ENCODE measurements at regions not wholly inside any gene's neighbourhood (a gene's known extent, or its start where the extent isn't known, plus 50 kb on each side); places are given as distances from the start of the nearest gene placed in this dataset.

- DNase-seq (ENCODE audit: low spot score) (no peak), ATAC-seq (ENCODE audit: low read depth) (no peak)
- TF ChIP-seq CTCF (IDR thresholded peaks at IDR 0.05; ENCODE audit: poor library complexity, severe bottlenecking), result no peak
Observed at GRCh38 chr9:106769331-106769730, 93.6 kb upstream of the ZNF462 start.

GRCh38 chr9:106771608-106772007 is 91.4 kb upstream of the ZNF462 start:
- no peaks in the 10 kb centered on the region for H3K27me3 ChIP-seq (ENCODE audit: insufficient read depth, poor library complexity, severe bottlenecking)
- peaks cover 16% of the 10 kb centered on the region for H3K4me1 ChIP-seq (ENCODE audit: insufficient read depth, poor library complexity, severe bottlenecking)
- ATAC-seq (ENCODE audit: low read depth) (no peak), DNase-seq (ENCODE audit: low spot score) (no peak)
- H3K27ac ChIP-seq (ENCODE audit: poor library complexity, severe bottlenecking), result no peak overlapping the region
- no peaks in the 10 kb centered on the region for H3K36me3 ChIP-seq (ENCODE audit: low read depth)
- H3K9me3 ChIP-seq (ENCODE audit: severe bottlenecking), result no peaks in the 10 kb centered on the region
- no peak for TF ChIP-seq CTCF (IDR thresholded peaks at IDR 0.05; ENCODE audit: poor library complexity, severe bottlenecking)
- H3K4me3 ChIP-seq (ENCODE audit: severe bottlenecking), result no peak overlapping the region

More at GRCh38 chr9:106769331-106769730, 93.6 kb upstream of the ZNF462 start:
- H3K27me3 ChIP-seq (ENCODE audit: insufficient read depth, poor library complexity, severe bottlenecking), result no peaks in the 10 kb centered on the region
- H3K36me3 ChIP-seq (ENCODE audit: low read depth), result no peaks in the 10 kb centered on the region
- H3K4me1 ChIP-seq (ENCODE audit: insufficient read depth, poor library complexity, severe bottlenecking), result peaks cover 11% of the 10 kb centered on the region
- no peak overlapping the region for H3K27ac ChIP-seq (ENCODE audit: poor library complexity, severe bottlenecking)
- H3K9me3 ChIP-seq (ENCODE audit: severe bottlenecking), result no peaks in the 10 kb centered on the region
- no peak overlapping the region for H3K4me3 ChIP-seq (ENCODE audit: severe bottlenecking)

- peak; percentile 29; the same call in 1 of the 3 replicates for ATAC-seq (ENCODE audit: low read depth)
- no peak overlapping the region for H3K4me3 ChIP-seq (ENCODE audit: severe bottlenecking)
- H3K27ac ChIP-seq (ENCODE audit: poor library complexity, severe bottlenecking), result no peak overlapping the region
- no peak for DNase-seq (ENCODE audit: low spot score)
- H3K27me3 ChIP-seq (ENCODE audit: insufficient read depth, poor library complexity, severe bottlenecking), result no peaks in the 10 kb centered on the region
- H3K36me3 ChIP-seq (ENCODE audit: low read depth), result no peaks in the 10 kb centered on the region
- H3K4me1 ChIP-seq (ENCODE audit: insufficient read depth, poor library complexity, severe bottlenecking), result peaks cover 16% of the 10 kb centered on the region
- TF ChIP-seq CTCF (IDR thresholded peaks at IDR 0.05; ENCODE audit: poor library complexity, severe bottlenecking), result no peak
- H3K9me3 ChIP-seq (ENCODE audit: severe bottlenecking), result no peaks in the 10 kb centered on the region
Observed at GRCh38 chr9:106772523-106773290, 90.3 kb upstream of the ZNF462 start.

GRCh38 chr9:106773750-106774149 is 89.2 kb upstream of the ZNF462 start:
- H3K27ac ChIP-seq (ENCODE audit: poor library complexity, severe bottlenecking), result no peak overlapping the region
- no peaks in the 10 kb centered on the region for H3K27me3 ChIP-seq (ENCODE audit: insufficient read depth, poor library complexity, severe bottlenecking)
- no peaks in the 10 kb centered on the region for H3K36me3 ChIP-seq (ENCODE audit: low read depth)
- no peak overlapping the region for H3K4me3 ChIP-seq (ENCODE audit: severe bottlenecking)
- peaks cover 16% of the 10 kb centered on the region for H3K4me1 ChIP-seq (ENCODE audit: insufficient read depth, poor library complexity, severe bottlenecking)
- ATAC-seq (ENCODE audit: low read depth) (peak; percentile 55; the same call in 2 of the 3 replicates), DNase-seq (ENCODE audit: low spot score) (no peak)
- no peak for TF ChIP-seq CTCF (IDR thresholded peaks at IDR 0.05; ENCODE audit: poor library complexity, severe bottlenecking)
- H3K9me3 ChIP-seq (ENCODE audit: severe bottlenecking), result no peaks in the 10 kb centered on the region

- no peak for TF ChIP-seq CTCF (IDR thresholded peaks at IDR 0.05; ENCODE audit: poor library complexity, severe bottlenecking)
- Histone ChIP-seq H3K27me3 (ENCODE audit: insufficient read depth, poor library complexity, severe bottlenecking) (no peaks in the 10 kb centered on the region), H3K4me1 (ENCODE audit: insufficient read depth, poor library complexity, severe bottlenecking) (peaks cover 16% of the 10 kb centered on the region), H3K4me3 (ENCODE audit: severe bottlenecking) (no peak overlapping the region), H3K36me3 (ENCODE audit: low read depth) (no peaks in the 10 kb centered on the region), H3K9me3 (ENCODE audit: severe bottlenecking) (no peaks in the 10 kb centered on the region), H3K27ac (ENCODE audit: poor library complexity, severe bottlenecking) (no peak overlapping the region)
- ATAC-seq (ENCODE audit: low read depth) (peak; percentile 83), DNase-seq (ENCODE audit: low spot score) (no peak)
Observed at GRCh38 chr9:106775960-106776359, 87.0 kb upstream of the ZNF462 start.

All from RWPE2 (cell line).